GM12878 (cell line): ENCODE measurements at regions not wholly inside any gene's neighbourhood (a gene's known extent, or its start where the extent isn't known, plus 50 kb on each side); places are given as distances from the start of the nearest gene placed in this dataset.

Source experiments
- ATAC-seq: fragments of 200-7000 bp; cut with Tn5 transposase; 3 replicates; pipeline ENCODE4 v1.9.1; 2020; ENCODE audit warnings: mild to moderate bottlenecking, moderate library complexity
- BruUV-seq: library from RNA; stranded (reverse); fragments of 400-500 nt; replicated peaks from 2 replicates; lab custom pipeline; 2021; lab: Mats Ljungman, UMichigan
- CTCF ChIA-PET: fragments of 300-600 bp; sonication (Branson Sonifier 250); formaldehyde crosslinking; extraction: SDS; loops from one replicate; lab custom pipeline; 2021; ENCODE audit warnings: inconsistent platforms; lab: Yijun Ruan, JAX
- POLR2A ChIA-PET: fragments of 350-600 bp; formaldehyde crosslinking; extraction: SDS; loops from one replicate; lab custom pipeline; 2021; ENCODE audit warnings: inconsistent platforms; lab: Charles Lee
- RAD21 ChIA-PET: fragments of 300-600 bp; sonication (Branson Sonifier 250); formaldehyde crosslinking; loops from one replicate; lab custom pipeline; 2023; ENCODE audit warnings: antibody characterized with exemption; ENCODE audit not compliant: unreplicated experiment; lab: Charles Lee
- SMC1A ChIA-PET: fragments of 300-600 bp; sonication (Branson Sonifier 250); formaldehyde crosslinking; loops from one replicate; lab custom pipeline; 2023; ENCODE audit not compliant: unreplicated experiment, uncharacterized antibody; lab: Charles Lee
- DNase-seq: peaks from one replicate; pipeline ENCODE4 v3.0.0-alpha.2; 2011; ENCODE audit warnings: low read depth, low spot score
- FAIRE-seq: peaks from 3 replicates; lab custom pipeline; 2011; peaks lifted over from hg19 to GRCh38; lab: Jason Lieb, UNC
- H2AFZ ChIP-seq: 2 replicates; pipeline ENCODE4 v1.6.0; 2011; ENCODE audit warnings: low read depth, low read length, control low read depth; ENCODE audit not compliant: control insufficient read depth
- H3K27ac ChIP-seq: 2 replicates; pipeline ENCODE4 v1.5.1; 2011; ENCODE audit warnings: control low read depth; ENCODE audit not compliant: control insufficient read depth, insufficient read depth
- H3K27me3 ChIP-seq, 2 experiments: replicated peaks in 1 of 2; 2 replicates each; pipeline versions ENCODE4 v1.6.0 to v1.6.1; 2011; ENCODE audit warnings: low read length in 1 of 2; ENCODE audit not compliant: control insufficient read depth in 2 of 2, insufficient read depth in 2 of 2
- H3K36me3 ChIP-seq, 2 experiments: 2 replicates each; pipeline ENCODE4 v1.5.1; 2011; ENCODE audit warnings: low read length in 1 of 2; ENCODE audit not compliant: control insufficient read depth in 2 of 2, insufficient read depth in 2 of 2
- H3K4me1 ChIP-seq: 2 replicates; pipeline ENCODE4 v1.6.1; 2011; ENCODE audit warnings: mild to moderate bottlenecking, low read length, moderate library complexity, mixed read lengths; ENCODE audit not compliant: control insufficient read depth, insufficient read depth
- H3K4me2 ChIP-seq: 2 replicates; pipeline ENCODE4 v1.6.0; 2011; ENCODE audit warnings: control low read depth; ENCODE audit not compliant: control insufficient read depth, insufficient read depth
- H3K4me3 ChIP-seq: fragments of 200-600 bp; sonication (generic); 2 replicates; pipeline ENCODE4 v1.5.1; 2016
- H3K79me2 ChIP-seq: 2 replicates; pipeline ENCODE4 v1.6.0; 2011; ENCODE audit warnings: low read length; ENCODE audit not compliant: control insufficient read depth, insufficient read depth
- H3K9ac ChIP-seq: 2 replicates; pipeline ENCODE4 v1.8.0; 2011; ENCODE audit warnings: low read length, control low read depth, mixed read lengths; ENCODE audit not compliant: control insufficient read depth, insufficient read depth
- H3K9me3 ChIP-seq: replicated peaks from 3 replicates; pipeline ENCODE4 v1.5.1; 2011; ENCODE audit warnings: mild to moderate bottlenecking, low read length; ENCODE audit not compliant: control insufficient read depth, insufficient read depth
- H4K20me1 ChIP-seq: 2 replicates; pipeline ENCODE4 v1.6.0; 2011; ENCODE audit not compliant: control insufficient read depth, insufficient read depth
- BACH1 ChIP-seq: fragments of 450-650 bp; IDR thresholded peaks from 2 replicates; pipeline ENCODE4 v1.6.1; 2017; ENCODE audit warnings: mild to moderate bottlenecking, borderline replicate concordance
- CEBPB ChIP-seq, 2 experiments: fragments of 150-350 bp in 1 of 2; IDR thresholded peaks; 2 replicates each; pipeline ENCODE4 v1.6.1; 2012 to 2014; ENCODE audit warnings: low read depth in 2 of 2, low read length in 2 of 2, borderline replicate concordance in 1 of 2, inconsistent platforms in 1 of 2
- FOS ChIP-seq: IDR thresholded peaks from 3 replicates; pipeline ENCODE4 v1.6.1; 2011; ENCODE audit warnings: borderline replicate concordance; ENCODE audit not compliant: insufficient read length; ENCODE audit errors: extremely low read depth
- GABPA ChIP-seq: IDR thresholded peaks from 2 replicates; pipeline ENCODE4 v1.6.1; 2014; ENCODE audit warnings: antibody characterized with exemption, low read depth, mild to moderate bottlenecking, inconsistent platforms
- MTA2 ChIP-seq: fragments of 450-650 bp; IDR thresholded peaks from 2 replicates; pipeline ENCODE4 v1.6.1; 2016; ENCODE audit warnings: low read depth, mild to moderate bottlenecking, moderate library complexity
- NBN ChIP-seq: fragments of 450-650 bp; IDR thresholded peaks from 2 replicates; pipeline ENCODE4 v1.6.1; 2016
- NFIC ChIP-seq: IDR thresholded peaks from 2 replicates; pipeline ENCODE4 v1.6.1; 2012; ENCODE audit warnings: low read depth, mild to moderate bottlenecking, inconsistent platforms, low read length, moderate library complexity
- NFXL1 ChIP-seq: fragments of 450-650 bp; IDR thresholded peaks from 2 replicates; pipeline ENCODE4 v1.6.1; 2017; ENCODE audit warnings: antibody characterized with exemption, mild to moderate bottlenecking, borderline replicate concordance
- SMC3 ChIP-seq: IDR thresholded peaks from 2 replicates; pipeline ENCODE4 v1.6.1; 2011; ENCODE audit warnings: low read length, improper control_type of control experiment, borderline replicate concordance
- WGBS: methylation state at CpG from one replicate; pipeline ENCODE4 v1.1.6; 2016; ENCODE audit warnings: low lambda C conversion rate; ENCODE audit not compliant: insufficient replicate concordance, insufficient coverage; ENCODE audit errors: missing lambda C conversion rate; 5-methylcytosine and 5-hydroxymethylcytosine counted together
- in situ Hi-C: fragments of 300-500 bp; cut with MboI; formaldehyde crosslinking; loops from 9 replicates; pipeline ENCODE4 v1.14.3; 2018; ENCODE audit warnings: mixed read lengths
- intact Hi-C: fragments of 100-400 bp; cut with micrococcal nuclease; formaldehyde crosslinking; loops from one replicate; pipeline ENCODE4 v1.14.2; 2022; ENCODE audit not compliant: unreplicated experiment
- TF ChIP-seq, protein P1 (sequence below): fragments of 450-650 bp; IDR thresholded peaks from 2 replicates; pipeline ENCODE4 v1.6.1; 2017; ENCODE audit warnings: mild to moderate bottlenecking, low read depth, inconsistent platforms; ENCODE audit not compliant: poor library complexity, severe bottlenecking
- TF ChIP-seq, protein P2 (sequence below): fragments of 450-650 bp; IDR thresholded peaks from 2 replicates; pipeline ENCODE4 v1.6.1; 2016; ENCODE audit warnings: mild to moderate bottlenecking
- TF ChIP-seq, protein P3 (sequence below): fragments of 450-650 bp; IDR thresholded peaks from 2 replicates; pipeline ENCODE4 v1.6.1; 2014; ENCODE audit warnings: mild to moderate bottlenecking

DNA sequence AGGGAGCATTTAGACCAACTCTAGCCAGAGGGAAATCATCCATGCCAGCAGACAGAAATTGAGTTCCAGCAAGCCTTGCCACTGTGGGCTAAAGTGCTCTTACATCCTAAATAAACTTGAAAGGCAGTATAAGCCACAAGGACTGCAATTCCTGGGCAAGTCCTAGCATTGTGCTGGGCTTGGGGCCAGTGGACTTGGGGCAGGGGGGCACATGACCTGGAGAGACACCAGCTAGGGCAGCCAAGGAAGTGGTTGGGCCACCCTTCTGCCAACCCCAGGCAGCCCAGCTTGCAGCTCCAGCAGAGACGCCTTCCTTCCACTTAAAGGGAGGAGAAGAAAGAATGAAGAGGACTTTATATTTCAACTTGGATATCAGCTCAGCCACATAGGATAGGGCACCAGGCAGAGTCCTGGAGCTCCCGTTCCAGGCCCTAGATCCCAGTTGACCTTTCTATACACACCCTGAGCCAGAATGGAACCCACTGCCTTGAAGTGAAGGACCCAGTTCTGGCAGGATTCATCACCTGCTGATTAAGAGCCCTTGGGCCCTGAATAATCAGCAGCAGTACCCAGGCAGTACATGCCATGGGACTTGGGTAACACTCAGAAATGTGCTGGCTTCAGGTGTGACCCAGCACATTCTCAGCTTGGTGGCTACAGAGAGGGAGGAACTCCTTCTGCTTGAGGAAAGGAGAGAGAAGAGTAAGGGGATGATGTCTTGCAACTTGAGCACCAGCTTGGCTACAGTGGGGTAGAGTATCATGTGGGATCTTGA lies 153.0 kb downstream of the GNAI1 start:
- no peak overlapping the region for H3K9ac ChIP-seq
- ChIA-PET SMC1A (no interaction called here), POLR2A (no interaction called here), CTCF (no interaction called here), RAD21 (no interaction called here)
- no peak overlapping the region for H3K4me2 ChIP-seq
- no peaks in the 10 kb centered on the region for H3K4me1 ChIP-seq
- WGBS = 0% methylated on average over 1 of the region's 2 CpGs
- no peak for ATAC-seq
- no peaks in the 10 kb centered on the region for H3K36me3 ChIP-seq
- intact Hi-C loops (no loop called here), in situ Hi-C loops (no loop called here)
- DNase-seq = no peak
- H3K27me3 ChIP-seq = no peaks in the 10 kb centered on the region
- H2AFZ ChIP-seq = no peak overlapping the region
- H3K9me3 ChIP-seq = no peaks in the 10 kb centered on the region
- no peak overlapping the region for H3K27ac ChIP-seq
- BruUV-seq = no TSS peak
- no peaks in the 10 kb centered on the region for H3K79me2 ChIP-seq
- no peak overlapping the region for H3K4me3 ChIP-seq
- FAIRE-seq = no peak
- TF ChIP-seq FOS (no peak), GABPA (no peak), NFXL1 (no peak), SMC3 (no peak), CEBPB (IDR thresholded peaks at IDR 0.05; ENCODE audit: borderline replicate concordance in 1 of 2, low read depth in 2 of 2, low read length in 2 of 2) (no peak), NBN (no peak), MTA2 (no peak), BACH1 (no peak), NFIC (no peak)
- TF ChIP-seq, protein P1, sequence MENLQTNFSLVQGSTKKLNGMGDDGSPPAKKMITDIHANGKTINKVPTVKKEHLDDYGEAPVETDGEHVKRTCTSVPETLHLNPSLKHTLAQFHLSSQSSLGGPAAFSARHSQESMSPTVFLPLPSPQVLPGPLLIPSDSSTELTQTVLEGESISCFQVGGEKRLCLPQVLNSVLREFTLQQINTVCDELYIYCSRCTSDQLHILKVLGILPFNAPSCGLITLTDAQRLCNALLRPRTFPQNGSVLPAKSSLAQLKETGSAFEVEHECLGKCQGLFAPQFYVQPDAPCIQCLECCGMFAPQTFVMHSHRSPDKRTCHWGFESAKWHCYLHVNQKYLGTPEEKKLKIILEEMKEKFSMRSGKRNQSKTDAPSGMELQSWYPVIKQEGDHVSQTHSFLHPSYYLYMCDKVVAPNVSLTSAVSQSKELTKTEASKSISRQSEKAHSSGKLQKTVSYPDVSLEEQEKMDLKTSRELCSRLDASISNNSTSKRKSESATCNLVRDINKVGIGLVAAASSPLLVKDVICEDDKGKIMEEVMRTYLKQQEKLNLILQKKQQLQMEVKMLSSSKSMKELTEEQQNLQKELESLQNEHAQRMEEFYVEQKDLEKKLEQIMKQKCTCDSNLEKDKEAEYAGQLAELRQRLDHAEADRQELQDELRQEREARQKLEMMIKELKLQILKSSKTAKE = no peak
- TF ChIP-seq, protein P2, sequence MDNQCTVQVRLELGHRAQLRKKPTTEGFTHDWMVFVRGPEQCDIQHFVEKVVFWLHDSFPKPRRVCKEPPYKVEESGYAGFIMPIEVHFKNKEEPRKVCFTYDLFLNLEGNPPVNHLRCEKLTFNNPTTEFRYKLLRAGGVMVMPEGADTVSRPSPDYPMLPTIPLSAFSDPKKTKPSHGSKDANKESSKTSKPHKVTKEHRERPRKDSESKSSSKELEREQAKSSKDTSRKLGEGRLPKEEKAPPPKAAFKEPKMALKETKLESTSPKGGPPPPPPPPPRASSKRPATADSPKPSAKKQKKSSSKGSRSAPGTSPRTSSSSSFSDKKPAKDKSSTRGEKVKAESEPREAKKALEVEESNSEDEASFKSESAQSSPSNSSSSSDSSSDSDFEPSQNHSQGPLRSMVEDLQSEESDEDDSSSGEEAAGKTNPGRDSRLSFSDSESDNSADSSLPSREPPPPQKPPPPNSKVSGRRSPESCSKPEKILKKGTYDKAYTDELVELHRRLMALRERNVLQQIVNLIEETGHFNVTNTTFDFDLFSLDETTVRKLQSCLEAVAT = no peak
- TF ChIP-seq, protein P3, sequence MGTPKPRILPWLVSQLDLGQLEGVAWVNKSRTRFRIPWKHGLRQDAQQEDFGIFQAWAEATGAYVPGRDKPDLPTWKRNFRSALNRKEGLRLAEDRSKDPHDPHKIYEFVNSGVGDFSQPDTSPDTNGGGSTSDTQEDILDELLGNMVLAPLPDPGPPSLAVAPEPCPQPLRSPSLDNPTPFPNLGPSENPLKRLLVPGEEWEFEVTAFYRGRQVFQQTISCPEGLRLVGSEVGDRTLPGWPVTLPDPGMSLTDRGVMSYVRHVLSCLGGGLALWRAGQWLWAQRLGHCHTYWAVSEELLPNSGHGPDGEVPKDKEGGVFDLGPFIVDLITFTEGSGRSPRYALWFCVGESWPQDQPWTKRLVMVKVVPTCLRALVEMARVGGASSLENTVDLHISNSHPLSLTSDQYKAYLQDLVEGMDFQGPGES = no peak
- H4K20me1 ChIP-seq = no peaks in the 10 kb centered on the region
